Mesothelial cell of epicardium (in vitro differentiated cells): ENCODE measurements at regions not wholly inside any gene's neighbourhood (a gene's known extent, or its start where the extent isn't known, plus 50 kb on each side); places are given as distances from the start of the nearest gene placed in this dataset.
"Not testable (repeated sequence)": the region's sequence is repeated elsewhere in the genome, so short reads cannot be mapped to it uniquely, and the experiment has no call there.

Experiments
- DNase-seq, 2 experiments: peaks; one replicate each; pipeline ENCODE4 v3.0.0; 2021; ENCODE audit warnings: low spot score in 2 of 2; ENCODE audit not compliant: unreplicated experiment in 2 of 2
- H3K27ac Mint-ChIP-seq: 2 replicates; pipeline ENCODE4 v1.8.0; 2021; ENCODE audit warnings: mixed read lengths
- H3K27me3 Mint-ChIP-seq: 2 replicates; pipeline ENCODE4 v1.8.0; 2021; ENCODE audit warnings: low read depth, mixed read lengths
- H3K36me3 Mint-ChIP-seq: 2 replicates; pipeline ENCODE4 v1.8.0; 2021; ENCODE audit warnings: mixed read lengths
- H3K4me1 Mint-ChIP-seq: 2 replicates; pipeline ENCODE4 v1.8.0; 2021; ENCODE audit warnings: mixed read lengths
- H3K4me3 Mint-ChIP-seq: 2 replicates; pipeline ENCODE4 v1.8.0; 2021; ENCODE audit warnings: mild to moderate bottlenecking, moderate library complexity, mixed read lengths
- H3K9me3 Mint-ChIP-seq: 2 replicates; pipeline ENCODE4 v1.8.0; 2021; ENCODE audit warnings: mixed read lengths
- TF ChIP-seq, protein P1 (sequence below): fragments of 200-600 bp; sonication (generic); IDR thresholded peaks from one replicate; pipeline ENCODE4 v1.5.0; 2021; ENCODE audit warnings: antibody characterized with exemption; ENCODE audit not compliant: unreplicated experiment

DNA sequence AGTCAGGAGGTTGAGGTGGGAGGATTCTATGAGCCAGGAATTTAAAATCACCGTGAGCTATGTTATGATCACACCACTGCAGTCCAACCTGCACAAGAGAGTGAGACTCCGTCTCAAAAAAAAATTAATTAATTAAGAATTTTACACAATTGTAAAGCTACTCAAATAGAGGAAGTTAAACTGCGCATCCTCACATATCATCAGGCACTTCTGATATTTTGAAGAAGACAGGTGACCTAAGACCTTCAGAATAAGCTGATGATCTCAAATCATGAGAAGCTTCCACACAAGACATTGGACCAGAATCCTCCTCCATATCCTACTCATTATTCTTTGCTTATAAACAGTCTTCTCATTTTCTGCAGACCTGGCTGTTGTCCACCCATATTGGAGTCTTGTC is 800.9 kb downstream of the TMEM121 start:
- Mint-ChIP-seq H3K27ac (no peak overlapping the region), H3K4me1 (no peaks in the 10 kb centered on the region), H3K9me3 (peaks cover 90% of the 10 kb centered on the region), H3K27me3 (no peaks in the 10 kb centered on the region), H3K36me3 (peaks cover 7% of the 10 kb centered on the region), H3K4me3 (no peak overlapping the region)
- TF ChIP-seq, protein P1, sequence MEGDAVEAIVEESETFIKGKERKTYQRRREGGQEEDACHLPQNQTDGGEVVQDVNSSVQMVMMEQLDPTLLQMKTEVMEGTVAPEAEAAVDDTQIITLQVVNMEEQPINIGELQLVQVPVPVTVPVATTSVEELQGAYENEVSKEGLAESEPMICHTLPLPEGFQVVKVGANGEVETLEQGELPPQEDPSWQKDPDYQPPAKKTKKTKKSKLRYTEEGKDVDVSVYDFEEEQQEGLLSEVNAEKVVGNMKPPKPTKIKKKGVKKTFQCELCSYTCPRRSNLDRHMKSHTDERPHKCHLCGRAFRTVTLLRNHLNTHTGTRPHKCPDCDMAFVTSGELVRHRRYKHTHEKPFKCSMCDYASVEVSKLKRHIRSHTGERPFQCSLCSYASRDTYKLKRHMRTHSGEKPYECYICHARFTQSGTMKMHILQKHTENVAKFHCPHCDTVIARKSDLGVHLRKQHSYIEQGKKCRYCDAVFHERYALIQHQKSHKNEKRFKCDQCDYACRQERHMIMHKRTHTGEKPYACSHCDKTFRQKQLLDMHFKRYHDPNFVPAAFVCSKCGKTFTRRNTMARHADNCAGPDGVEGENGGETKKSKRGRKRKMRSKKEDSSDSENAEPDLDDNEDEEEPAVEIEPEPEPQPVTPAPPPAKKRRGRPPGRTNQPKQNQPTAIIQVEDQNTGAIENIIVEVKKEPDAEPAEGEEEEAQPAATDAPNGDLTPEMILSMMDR, result no peak
- DNase-seq, result no peak

DNA sequence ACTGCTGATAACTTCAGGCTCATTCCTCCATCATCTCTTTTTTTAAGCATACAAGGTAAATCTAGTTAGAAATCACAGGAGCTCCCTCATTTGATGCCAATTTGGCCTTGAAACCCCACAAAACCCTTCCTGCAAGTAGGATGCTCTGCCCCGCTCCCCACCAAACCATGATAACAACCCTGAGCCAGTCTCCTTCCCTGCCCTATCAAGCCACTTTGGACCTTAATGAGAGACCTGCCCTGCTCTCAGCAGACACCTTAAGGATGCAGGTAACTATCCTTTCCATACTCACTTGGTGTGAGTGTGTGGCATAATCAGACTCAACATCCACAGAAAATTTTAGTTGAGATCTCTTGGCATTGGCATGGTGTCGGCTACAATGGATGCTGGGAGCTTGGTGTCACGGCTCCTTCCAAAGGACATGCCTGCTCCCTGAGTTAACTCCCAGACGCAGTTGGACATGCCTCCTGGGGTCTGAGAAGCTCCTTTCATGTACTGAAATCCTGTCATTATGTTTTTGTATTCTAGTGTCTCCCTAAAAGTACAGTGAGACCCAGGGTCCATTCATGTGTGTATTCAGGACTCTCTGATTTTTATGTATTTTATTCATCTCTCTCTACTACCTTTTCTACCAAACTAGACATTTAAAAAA is 801.4 kb downstream of the TMEM121 start:
- peaks cover 84% of the 10 kb centered on the region for H3K9me3 Mint-ChIP-seq
- not testable (repeated sequence) for H3K27ac Mint-ChIP-seq, DNase-seq, H3K27me3 Mint-ChIP-seq, H3K4me1 Mint-ChIP-seq, H3K36me3 Mint-ChIP-seq, H3K4me3 Mint-ChIP-seq

DNA sequence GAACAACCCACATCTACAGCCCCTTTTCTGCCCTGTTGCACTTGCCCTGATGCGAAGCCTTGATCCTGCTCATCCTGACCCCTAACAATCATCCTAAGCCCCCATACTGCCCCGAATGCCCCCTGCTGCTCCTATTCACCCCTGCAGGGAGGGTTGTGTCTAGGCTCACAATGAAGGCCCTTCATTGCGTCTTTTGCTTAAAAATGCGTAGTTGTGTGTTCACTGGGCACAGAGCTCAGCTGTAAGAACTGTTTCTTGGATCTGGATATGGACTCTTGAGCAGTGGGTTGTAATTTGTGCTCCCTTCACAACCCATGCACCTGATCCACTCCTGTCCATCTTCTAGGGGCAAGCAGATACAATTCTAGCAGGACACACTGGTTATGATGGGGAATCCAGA is 802.9 kb downstream of the TMEM121 start:
- not testable (repeated sequence) for H3K4me1 Mint-ChIP-seq, DNase-seq, H3K4me3 Mint-ChIP-seq, H3K27me3 Mint-ChIP-seq, H3K36me3 Mint-ChIP-seq, H3K27ac Mint-ChIP-seq
- peaks cover 88% of the 10 kb centered on the region for H3K9me3 Mint-ChIP-seq

DNA sequence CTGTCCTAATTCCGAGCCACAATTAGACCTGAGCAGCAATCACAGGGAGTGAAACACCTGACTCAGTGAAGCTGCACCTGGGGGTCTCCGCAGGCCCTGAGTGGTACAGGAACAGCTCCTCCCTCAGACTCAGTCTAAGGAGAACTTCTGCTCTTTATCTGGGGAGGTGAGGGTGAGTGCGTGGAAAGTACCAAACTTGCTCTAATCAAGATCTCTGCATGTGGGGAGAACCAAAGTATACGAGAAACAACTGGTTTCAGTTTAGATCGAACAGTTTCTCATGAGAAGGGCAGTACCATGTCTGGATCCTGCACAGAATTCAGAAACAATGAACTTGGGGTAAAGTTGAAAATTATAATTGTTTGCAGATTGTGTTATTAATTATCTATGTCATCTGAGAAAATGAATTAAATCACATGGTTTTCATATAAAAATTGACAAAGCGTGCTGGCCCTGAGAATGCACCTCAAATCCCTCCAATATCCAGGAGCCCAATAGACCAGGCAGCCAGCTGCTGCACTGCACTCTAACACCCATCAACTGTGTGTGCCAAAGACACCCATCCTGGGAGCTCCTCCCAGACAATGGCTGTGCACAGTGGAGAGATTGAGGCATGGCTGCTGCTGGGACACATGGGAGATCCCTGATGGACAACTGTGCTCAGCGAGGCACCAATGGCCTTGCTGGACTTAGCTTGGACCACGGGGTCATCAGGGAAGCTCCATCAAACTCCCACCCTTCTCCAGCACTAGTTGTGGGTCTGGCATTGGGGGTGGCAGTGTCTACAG is 803.8 kb downstream of the TMEM121 start:
- not testable (repeated sequence) for H3K4me1 Mint-ChIP-seq, H3K27me3 Mint-ChIP-seq, DNase-seq, H3K27ac Mint-ChIP-seq, H3K36me3 Mint-ChIP-seq, H3K4me3 Mint-ChIP-seq
- H3K9me3 Mint-ChIP-seq, result peaks cover 85% of the 10 kb centered on the region

DNA sequence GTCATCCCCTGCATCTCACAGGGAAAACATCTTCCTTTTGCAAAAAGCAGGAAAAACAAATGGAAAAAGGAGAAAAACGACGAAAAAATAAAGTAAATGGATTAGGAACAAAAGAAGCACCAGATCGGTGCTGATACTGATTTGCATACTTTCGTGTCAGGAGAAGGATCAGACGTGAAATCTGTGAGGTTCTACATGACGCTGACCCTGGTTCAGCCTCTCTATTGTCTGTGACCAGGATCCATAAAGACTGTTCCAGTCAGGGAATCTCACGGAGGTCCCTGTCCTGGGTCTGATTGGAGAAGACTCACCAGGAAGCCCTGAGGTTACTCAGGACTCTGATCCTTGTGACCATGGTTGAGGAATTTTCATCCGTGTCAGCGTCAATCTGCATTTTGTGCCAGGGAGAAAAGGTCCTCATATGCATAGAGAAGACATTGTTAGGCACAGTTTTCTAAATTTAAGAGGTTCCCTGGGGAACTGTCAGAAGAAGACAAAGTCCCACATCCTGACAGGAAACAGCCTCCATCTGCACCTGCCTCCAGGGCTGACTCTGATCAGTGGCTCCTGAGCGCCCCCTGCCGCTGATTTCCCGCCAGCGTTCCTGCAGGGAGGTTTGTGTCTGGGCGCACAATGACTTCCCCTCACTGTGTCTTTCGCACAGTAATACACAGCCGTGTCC is 808.2 kb downstream of the TMEM121 start:
- H3K36me3 Mint-ChIP-seq, H3K27ac Mint-ChIP-seq, DNase-seq, H3K4me3 Mint-ChIP-seq, H3K4me1 Mint-ChIP-seq, H3K27me3 Mint-ChIP-seq: not testable (repeated sequence)
- H3K9me3 Mint-ChIP-seq, result peaks cover 64% of the 10 kb centered on the region

DNA sequence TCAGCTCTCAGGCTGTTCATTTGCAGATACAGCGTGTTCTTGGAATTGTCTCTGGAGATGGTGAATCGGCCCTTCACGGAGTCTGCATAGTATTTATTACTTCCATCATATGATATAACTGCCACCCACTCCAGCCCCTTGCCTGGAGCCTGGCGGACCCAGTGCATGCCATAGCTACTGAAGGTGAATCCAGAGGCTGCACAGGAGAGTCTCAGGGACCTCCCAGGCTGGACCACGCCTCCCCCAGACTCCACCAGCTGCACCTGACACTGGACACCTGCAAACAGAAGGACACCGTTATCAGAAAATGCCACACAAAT is 808.7 kb downstream of the TMEM121 start:
- not testable (repeated sequence) for H3K27me3 Mint-ChIP-seq, DNase-seq, H3K4me3 Mint-ChIP-seq, H3K4me1 Mint-ChIP-seq, H3K36me3 Mint-ChIP-seq, H3K27ac Mint-ChIP-seq
- peaks cover 64% of the 10 kb centered on the region for H3K9me3 Mint-ChIP-seq

DNA sequence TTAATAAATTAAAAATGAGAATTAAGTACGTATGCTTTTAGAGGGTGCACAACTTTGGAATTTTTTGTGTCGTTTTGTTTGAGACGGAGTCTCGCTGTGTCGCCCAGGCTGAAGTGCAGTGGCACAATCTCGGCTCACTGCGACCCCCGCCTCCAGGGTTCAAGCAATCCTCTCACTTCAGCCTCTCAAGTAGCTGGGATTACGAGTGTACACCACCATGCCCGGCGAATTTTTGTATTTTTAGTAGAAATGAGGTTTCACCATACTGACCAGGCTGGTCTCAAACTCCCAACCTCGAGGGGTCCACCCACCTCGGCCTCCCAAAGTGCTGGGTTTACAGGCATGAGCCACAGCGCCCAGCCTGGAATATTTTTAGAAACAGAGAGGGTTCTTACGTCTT is 812.4 kb downstream of the TMEM121 start:
- not testable (repeated sequence) for H3K4me1 Mint-ChIP-seq

DNA sequence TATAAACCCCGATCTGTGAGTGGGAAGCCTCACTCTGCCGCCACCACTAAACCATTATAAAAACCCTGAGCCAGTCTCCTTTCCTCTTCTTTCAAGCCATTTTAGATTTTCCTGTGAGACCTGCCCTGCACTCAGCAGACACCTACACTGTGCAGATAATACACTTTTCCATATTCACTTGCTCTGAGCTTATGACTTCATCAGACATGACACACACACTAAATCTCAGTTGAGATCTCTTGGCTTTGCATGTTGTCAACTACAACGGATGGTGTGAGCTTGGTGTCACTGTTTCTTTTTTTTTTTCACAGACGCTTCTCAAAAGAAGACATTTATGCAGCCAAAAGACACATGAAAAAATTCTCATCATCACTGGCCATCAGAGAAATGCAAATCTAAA is 814.3 kb downstream of the TMEM121 start:
- H3K9me3 Mint-ChIP-seq, result peaks cover 68% of the 10 kb centered on the region
- H3K36me3 Mint-ChIP-seq, H3K27ac Mint-ChIP-seq, H3K4me3 Mint-ChIP-seq, H3K27me3 Mint-ChIP-seq, DNase-seq, H3K4me1 Mint-ChIP-seq: not testable (repeated sequence)

More for the DNA sequence above, 812.4 kb downstream of the TMEM121 start:
- H3K27ac Mint-ChIP-seq, DNase-seq, H3K4me3 Mint-ChIP-seq, H3K36me3 Mint-ChIP-seq, H3K27me3 Mint-ChIP-seq: not testable (repeated sequence)
- H3K9me3 Mint-ChIP-seq, result peaks cover 61% of the 10 kb centered on the region

DNA sequence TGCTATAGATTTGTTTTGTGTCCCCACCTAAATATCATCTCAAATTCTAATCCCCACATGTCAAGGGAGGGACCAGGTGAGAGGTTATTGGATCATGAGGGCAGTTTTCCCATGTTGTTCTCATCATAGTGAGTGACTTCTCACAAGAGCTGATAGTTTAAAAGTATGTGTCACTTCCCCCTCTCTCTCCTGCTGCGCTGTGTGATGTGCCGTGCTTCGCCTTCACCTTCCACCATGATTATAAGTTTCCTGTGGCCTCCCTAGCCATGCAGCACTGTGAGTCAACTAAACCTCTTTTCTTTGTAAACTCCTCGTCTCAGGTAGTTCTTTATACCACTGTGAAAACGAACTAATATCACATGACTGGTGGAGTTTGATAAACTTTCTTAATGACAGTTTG is 814.8 kb downstream of the TMEM121 start:
- H3K27me3 Mint-ChIP-seq, H3K4me1 Mint-ChIP-seq, H3K4me3 Mint-ChIP-seq, DNase-seq, H3K27ac Mint-ChIP-seq, H3K36me3 Mint-ChIP-seq: not testable (repeated sequence)
- H3K9me3 Mint-ChIP-seq, result peaks cover 69% of the 10 kb centered on the region
